ENCODE measurements at regions not wholly inside any gene's neighbourhood (a gene's known extent, or its start where the extent isn't known, plus 50 kb on each side); places are given as distances from the start of the nearest gene placed in this dataset.

DNA sequence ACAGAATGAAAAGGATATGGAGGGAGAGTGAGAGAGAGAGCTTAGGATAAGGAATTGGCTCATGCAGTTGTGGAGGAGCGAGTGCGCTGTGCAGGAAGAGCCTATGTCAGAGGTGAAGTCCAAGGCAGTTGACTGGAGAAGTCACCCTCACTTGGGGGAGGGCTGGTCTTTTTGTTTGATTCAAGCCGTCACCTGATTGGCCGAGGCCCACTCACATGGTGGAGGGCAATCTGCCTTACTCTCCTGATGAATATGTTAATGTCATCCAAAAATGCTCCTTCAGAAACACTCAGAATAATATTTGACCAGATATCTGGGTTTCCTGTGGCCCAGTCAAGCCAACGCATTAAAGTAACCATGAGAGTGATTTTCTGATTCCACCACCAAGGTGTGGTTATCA lies 131.7 kb downstream of the KATNIP start:
- no peak for TF ChIP-seq TARDBP (IDR thresholded peaks at IDR 0.05)
- TF ChIP-seq FOXK2 (IDR thresholded peaks at IDR 0.05) = no peak
- TF ChIP-seq LEF1 (IDR thresholded peaks at IDR 0.05; ENCODE audit: borderline replicate concordance) = no peak
- no peak for TF ChIP-seq ARNT (IDR thresholded peaks at IDR 0.05)
- no peak for TF ChIP-seq SP1 (IDR thresholded peaks at IDR 0.05)
- no peak for TF ChIP-seq ELF4 (IDR thresholded peaks at IDR 0.05)
- TF ChIP-seq, protein P1, sequence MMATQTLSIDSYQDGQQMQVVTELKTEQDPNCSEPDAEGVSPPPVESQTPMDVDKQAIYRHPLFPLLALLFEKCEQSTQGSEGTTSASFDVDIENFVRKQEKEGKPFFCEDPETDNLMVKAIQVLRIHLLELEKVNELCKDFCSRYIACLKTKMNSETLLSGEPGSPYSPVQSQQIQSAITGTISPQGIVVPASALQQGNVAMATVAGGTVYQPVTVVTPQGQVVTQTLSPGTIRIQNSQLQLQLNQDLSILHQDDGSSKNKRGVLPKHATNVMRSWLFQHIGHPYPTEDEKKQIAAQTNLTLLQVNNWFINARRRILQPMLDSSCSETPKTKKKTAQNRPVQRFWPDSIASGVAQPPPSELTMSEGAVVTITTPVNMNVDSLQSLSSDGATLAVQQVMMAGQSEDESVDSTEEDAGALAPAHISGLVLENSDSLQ (IDR thresholded peaks at IDR 0.05) = no peak
- CTCF ChIA-PET = no interaction called here
- DNase-seq (ENCODE audit: extremely low spot score) = no peak
- POLR2A ChIA-PET = no interaction called here

DNA sequence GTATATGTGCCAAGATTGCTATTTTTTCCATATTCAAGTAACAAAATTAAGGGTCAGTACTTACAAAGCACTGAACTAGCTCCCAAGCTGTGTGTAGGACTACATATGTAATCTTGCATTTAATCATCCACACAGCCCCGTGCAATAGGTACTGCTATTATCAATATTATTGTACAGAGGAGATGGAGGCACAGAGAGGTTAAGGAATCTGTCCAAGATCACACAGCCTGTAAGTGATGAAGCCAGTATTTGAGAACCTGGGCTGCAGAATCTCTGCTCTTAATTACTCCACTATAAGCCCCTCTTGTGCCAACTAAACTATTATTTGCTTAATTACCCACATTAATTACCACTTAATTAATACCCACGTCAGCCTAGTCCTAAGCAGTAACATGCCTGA lies 134.1 kb downstream of the KATNIP start:
- CTCF ChIA-PET = no interaction called here
- TF ChIP-seq SUZ12 (IDR thresholded peaks at IDR 0.05) = no peak
- no peak for TF ChIP-seq TARDBP (IDR thresholded peaks at IDR 0.05)
- no peak for TF ChIP-seq NFRKB (IDR thresholded peaks at IDR 0.05)
- TF ChIP-seq ZNF384 (IDR thresholded peaks at IDR 0.05) = no peak
- no peak for TF ChIP-seq ELF4 (IDR thresholded peaks at IDR 0.05)
- TF ChIP-seq FOXA1 (IDR thresholded peaks at IDR 0.05) = no peak
- TF ChIP-seq FOXK2 (IDR thresholded peaks at IDR 0.05) = no peak
- no peak for TF ChIP-seq HDGF (IDR thresholded peaks at IDR 0.05; ENCODE audit: borderline replicate concordance)
- no peak for TF ChIP-seq LEF1 (IDR thresholded peaks at IDR 0.05; ENCODE audit: borderline replicate concordance)
- TF ChIP-seq BHLHE40 (IDR thresholded peaks at IDR 0.05; ENCODE audit: borderline replicate concordance) = no peak
- TF ChIP-seq L3MBTL2 (conservative IDR thresholded peaks at IDR 0.05) = no peak
- TF ChIP-seq FOXM1 (IDR thresholded peaks at IDR 0.05; ENCODE audit: borderline replicate concordance) = no peak
- TF ChIP-seq SP1 (IDR thresholded peaks at IDR 0.05) = no peak
- TF ChIP-seq, protein P1 (IDR thresholded peaks at IDR 0.05) = no peak
- TF ChIP-seq CTBP1 (IDR thresholded peaks at IDR 0.05; ENCODE audit: borderline replicate concordance) = no peak
- no peak for TF ChIP-seq ARNT (IDR thresholded peaks at IDR 0.05)
- POLR2A ChIA-PET = no interaction called here
- DNase-seq (ENCODE audit: extremely low spot score) = no peak

DNA sequence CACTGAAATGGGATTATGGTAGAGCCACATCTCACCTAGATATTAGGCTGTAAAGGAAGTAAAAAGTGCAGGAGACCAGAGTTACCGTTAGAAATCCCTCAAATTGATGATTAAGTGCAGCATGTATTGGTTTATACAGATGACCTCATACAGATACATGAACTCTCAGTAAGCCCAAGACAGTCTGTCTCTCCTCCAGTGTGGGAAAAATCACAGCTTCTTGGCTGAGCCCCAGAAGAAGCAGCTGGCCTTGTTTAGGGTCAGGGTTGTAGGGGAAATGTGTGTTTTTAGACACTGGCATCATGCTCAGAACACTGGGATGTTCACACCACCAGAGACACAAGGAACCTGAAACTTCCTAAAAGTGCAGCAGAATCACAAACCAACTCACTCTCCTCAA lies 135.9 kb downstream of the KATNIP start:
- DNase-seq (ENCODE audit: extremely low spot score) = no peak
- ChIA-PET POLR2A (no interaction called here), CTCF (no interaction called here)
- TF ChIP-seq NFRKB (IDR thresholded peaks at IDR 0.05) = no peak
- no peak for TF ChIP-seq FOXK2 (IDR thresholded peaks at IDR 0.05)
- TF ChIP-seq ELF4 (IDR thresholded peaks at IDR 0.05) = no peak
- no peak for TF ChIP-seq SUZ12 (IDR thresholded peaks at IDR 0.05)
- TF ChIP-seq FOXM1 (IDR thresholded peaks at IDR 0.05; ENCODE audit: borderline replicate concordance) = no peak
- TF ChIP-seq HDGF (IDR thresholded peaks at IDR 0.05; ENCODE audit: borderline replicate concordance) = no peak
- TF ChIP-seq CTBP1 (IDR thresholded peaks at IDR 0.05; ENCODE audit: borderline replicate concordance) = no peak
- no peak for TF ChIP-seq FOXA1 (IDR thresholded peaks at IDR 0.05)
- TF ChIP-seq, protein P1 (IDR thresholded peaks at IDR 0.05) = no peak
- TF ChIP-seq LEF1 (IDR thresholded peaks at IDR 0.05; ENCODE audit: borderline replicate concordance) = no peak
- no peak for TF ChIP-seq TARDBP (IDR thresholded peaks at IDR 0.05)
- no peak for TF ChIP-seq L3MBTL2 (conservative IDR thresholded peaks at IDR 0.05)
- no peak for TF ChIP-seq SP1 (IDR thresholded peaks at IDR 0.05)
- TF ChIP-seq ARNT (IDR thresholded peaks at IDR 0.05) = no peak
- no peak for TF ChIP-seq ZNF384 (IDR thresholded peaks at IDR 0.05)

DNA sequence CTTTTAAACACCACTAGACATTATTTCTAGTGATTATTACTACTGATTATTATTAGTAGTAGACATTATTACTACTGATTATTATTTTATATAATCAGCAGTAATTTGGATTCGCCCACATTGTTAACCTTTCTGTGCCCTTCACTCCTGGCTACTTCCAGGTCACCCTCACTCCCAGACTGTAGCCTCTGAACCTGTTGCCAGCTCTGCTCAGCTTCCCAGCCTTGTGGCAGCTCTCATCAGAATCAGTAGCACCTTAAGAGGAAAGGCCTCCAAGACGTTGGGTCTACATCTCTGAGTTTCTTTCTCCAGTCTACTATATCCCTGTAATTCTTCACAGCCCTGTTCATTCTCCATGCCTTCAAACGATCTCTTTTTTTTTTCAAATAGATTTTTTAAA lies 137.0 kb downstream of the KATNIP start:
- TF ChIP-seq, protein P1 (IDR thresholded peaks at IDR 0.05) = no peak
- TF ChIP-seq BHLHE40 (IDR thresholded peaks at IDR 0.05; ENCODE audit: borderline replicate concordance) (no peak), HDGF (IDR thresholded peaks at IDR 0.05; ENCODE audit: borderline replicate concordance) (no peak), CTBP1 (IDR thresholded peaks at IDR 0.05; ENCODE audit: borderline replicate concordance) (no peak), TARDBP (IDR thresholded peaks at IDR 0.05) (no peak), FOXA1 (IDR thresholded peaks at IDR 0.05) (no peak), L3MBTL2 (conservative IDR thresholded peaks at IDR 0.05) (no peak), SUZ12 (IDR thresholded peaks at IDR 0.05) (no peak), FOXM1 (IDR thresholded peaks at IDR 0.05; ENCODE audit: borderline replicate concordance) (no peak), NFRKB (IDR thresholded peaks at IDR 0.05) (no peak), FOXK2 (IDR thresholded peaks at IDR 0.05) (no peak), ZNF384 (IDR thresholded peaks at IDR 0.05) (no peak), ELF4 (IDR thresholded peaks at IDR 0.05) (no peak)
- CTCF ChIA-PET = no interaction called here
- POLR2A ChIA-PET = no interaction called here
- no peak for DNase-seq (ENCODE audit: extremely low spot score)

DNA sequence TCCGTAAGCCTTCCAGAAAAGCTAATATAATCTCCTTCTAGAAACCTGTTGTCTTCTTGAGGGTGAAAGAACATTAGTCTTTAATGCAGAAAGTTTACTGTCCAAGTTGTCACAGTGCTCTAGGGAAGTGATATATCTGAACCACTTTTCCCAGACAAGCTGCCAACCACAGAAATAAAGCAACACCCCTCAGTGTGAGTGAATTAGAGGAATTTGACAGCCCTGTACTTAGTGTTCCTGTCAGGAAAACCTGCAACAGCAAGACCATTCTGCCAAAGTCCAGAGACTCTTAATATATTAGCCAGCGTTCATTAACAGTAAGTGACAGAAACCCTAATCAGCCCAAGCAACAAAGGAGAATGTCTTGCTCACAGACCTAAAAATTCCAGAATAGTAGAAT lies 137.7 kb downstream of the KATNIP start:
- ChIA-PET POLR2A (no interaction called here), CTCF (no interaction called here)
- DNase-seq (ENCODE audit: extremely low spot score) = no peak
- TF ChIP-seq FOXK2 (IDR thresholded peaks at IDR 0.05) (no peak), ARNT (IDR thresholded peaks at IDR 0.05) (no peak), ELF4 (IDR thresholded peaks at IDR 0.05) (no peak), FOXM1 (IDR thresholded peaks at IDR 0.05; ENCODE audit: borderline replicate concordance) (no peak), CTBP1 (IDR thresholded peaks at IDR 0.05; ENCODE audit: borderline replicate concordance) (no peak), SP1 (IDR thresholded peaks at IDR 0.05) (no peak), SUZ12 (IDR thresholded peaks at IDR 0.05) (no peak), TARDBP (IDR thresholded peaks at IDR 0.05) (no peak), L3MBTL2 (conservative IDR thresholded peaks at IDR 0.05) (no peak), BHLHE40 (IDR thresholded peaks at IDR 0.05; ENCODE audit: borderline replicate concordance) (no peak), ZNF384 (IDR thresholded peaks at IDR 0.05) (no peak), FOXA1 (IDR thresholded peaks at IDR 0.05) (no peak), LEF1 (IDR thresholded peaks at IDR 0.05; ENCODE audit: borderline replicate concordance) (no peak), HDGF (IDR thresholded peaks at IDR 0.05; ENCODE audit: borderline replicate concordance) (no peak), NFRKB (IDR thresholded peaks at IDR 0.05) (no peak)
- TF ChIP-seq, protein P1 (IDR thresholded peaks at IDR 0.05) = no peak

All from HEK293T (cell line).